SK-N-DZ (cell line): ENCODE measurements at regions not wholly inside any gene's neighbourhood (a gene's known extent, or its start where the extent isn't known, plus 50 kb on each side); places are given as distances from the start of the nearest gene placed in this dataset.
A peak's percentile ranks its signal among the peaks of the same experiment; 100 is the strongest.
"Not testable (repeated sequence)": the region's sequence is repeated elsewhere in the genome, so short reads cannot be mapped to it uniquely, and the experiment has no call there.

Experiments
- DNase-seq: peaks from one replicate; pipeline ENCODE4 v3.0.0-alpha.2; 2015; ENCODE audit warnings: low spot score

- DNase-seq: no peak
Observed at GRCh38 chrX:138871739-138872138, 160.2 kb upstream of the FGF13 start.

- DNase-seq: no peak
Observed at GRCh38 chrX:138866643-138867042, 155.1 kb upstream of the FGF13 start.

- no peak for DNase-seq
Observed at GRCh38 chrX:138865093-138865649, 153.7 kb upstream of the FGF13 start.

GRCh38 chrX:138859421-138859820 lies 147.9 kb upstream of the FGF13 start:
- no peak for DNase-seq

- DNase-seq: no peak
Observed at GRCh38 chrX:138858951-138859350, 147.4 kb upstream of the FGF13 start.

GRCh38 chrX:138858438-138858837 lies 146.9 kb upstream of the FGF13 start:
- no peak for DNase-seq

GRCh38 chrX:138856881-138857604 lies 145.5 kb upstream of the FGF13 start:
- no peak for DNase-seq

GRCh38 chrX:138853936-138854335 lies 142.4 kb upstream of the FGF13 start:
- DNase-seq: no peak

- no peak for DNase-seq
Observed at GRCh38 chrX:138849521-138849920, 138.0 kb upstream of the FGF13 start.

GRCh38 chrX:138847930-138848329 lies 136.4 kb upstream of the FGF13 start:
- peak; percentile 1 for DNase-seq

GRCh38 chrX:138845786-138846185 lies 134.3 kb upstream of the FGF13 start:
- no peak for DNase-seq

- not testable (repeated sequence) for DNase-seq
Observed at GRCh38 chrX:138807400-138807799, 95.9 kb upstream of the FGF13 start.

GRCh38 chrX:138794246-138794645 lies 82.7 kb upstream of the FGF13 start:
- no peak for DNase-seq

GRCh38 chrX:138791551-138791950 lies 80.0 kb upstream of the FGF13 start:
- no peak for DNase-seq

GRCh38 chrX:138788771-138789170 lies 77.3 kb upstream of the FGF13 start:
- DNase-seq: no peak

GRCh38 chrX:138778576-138778909 lies 67.0 kb upstream of the FGF13 start:
- DNase-seq: not testable (repeated sequence)

- not testable (repeated sequence) for DNase-seq
Observed at GRCh38 chrX:138777908-138778575, 66.5 kb upstream of the FGF13 start.

- DNase-seq: no peak
Observed at GRCh38 chrX:138777230-138777629, 65.7 kb upstream of the FGF13 start.

- DNase-seq: peak; percentile 15
Observed at GRCh38 chrX:138775517-138775916, 64.0 kb upstream of the FGF13 start.

- no peak for DNase-seq
Observed at GRCh38 chrX:138771047-138771446, 59.5 kb upstream of the FGF13 start.

- no peak for DNase-seq
Observed at GRCh38 chrX:138769918-138770317, 58.4 kb upstream of the FGF13 start.

- DNase-seq: no peak
Observed at GRCh38 chrX:138765051-138765450, 53.5 kb upstream of the FGF13 start.

- no peak for DNase-seq
Observed at GRCh38 chrX:138763761-138764160, 52.2 kb upstream of the FGF13 start.
